NCI-H69 (cell line): ENCODE measurements at regions not wholly inside any gene's neighbourhood (a gene's known extent, or its start where the extent isn't known, plus 50 kb on each side); places are given as distances from the start of the nearest gene placed in this dataset.

Source experiments
- DNase-seq: peaks from one replicate; lab custom pipeline; 2025; lab: John Stamatoyannopoulos, UW

DNA sequence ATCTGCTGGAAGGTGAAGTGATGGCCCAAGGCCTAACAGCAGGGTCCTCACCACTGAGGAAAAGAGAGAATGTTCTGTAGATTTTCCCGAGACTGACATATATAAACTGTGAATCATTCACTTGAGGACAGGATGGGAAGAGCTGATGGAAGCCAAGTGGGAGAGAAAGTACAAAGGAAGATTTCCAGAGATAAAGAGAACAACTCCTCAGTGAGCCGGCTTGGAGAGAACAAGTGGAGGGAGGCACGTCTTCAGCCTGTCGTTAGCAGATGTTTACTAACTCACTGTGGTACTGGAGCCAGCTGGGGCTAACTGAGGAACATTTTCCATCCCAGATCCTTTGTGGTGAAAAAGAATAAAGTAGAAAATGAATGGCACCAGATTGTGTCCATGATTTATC is 552.9 kb upstream of the TNP1 start:
- no peak for DNase-seq

DNA sequence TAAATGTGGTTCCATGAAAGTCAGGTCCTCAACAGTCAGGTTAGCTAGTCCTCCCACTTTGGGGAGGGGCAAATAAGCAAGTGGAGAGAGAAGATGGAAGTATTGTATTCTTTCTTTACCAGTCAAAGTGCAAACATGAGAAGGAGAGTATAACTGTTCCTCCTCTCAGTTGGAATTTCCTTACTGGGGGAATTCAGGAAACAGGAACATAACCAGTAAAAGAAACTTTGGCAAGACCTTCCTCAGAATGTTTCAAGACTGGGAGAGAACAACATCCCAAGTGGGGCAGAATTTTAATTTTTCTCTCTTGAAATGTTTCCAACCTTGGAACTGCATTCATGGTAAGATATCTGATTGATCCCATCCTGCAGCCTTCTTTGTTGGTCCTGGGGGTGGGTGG is 552.4 kb upstream of the TNP1 start:
- no peak for DNase-seq

DNA sequence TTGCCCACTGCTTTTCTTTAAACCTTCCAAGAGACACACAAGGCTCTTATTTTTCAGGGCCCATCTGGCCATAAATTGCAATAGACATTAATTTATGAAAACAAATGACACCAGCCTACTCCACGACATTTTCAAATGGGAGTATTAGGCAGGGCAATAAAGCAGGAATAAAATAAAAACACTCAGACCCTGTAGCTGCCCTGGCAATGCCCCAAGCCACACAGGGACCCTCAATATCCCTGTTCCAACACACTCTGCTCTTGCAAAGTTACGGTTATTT is 550.8 kb upstream of the TNP1 start:
- DNase-seq = no peak

DNA sequence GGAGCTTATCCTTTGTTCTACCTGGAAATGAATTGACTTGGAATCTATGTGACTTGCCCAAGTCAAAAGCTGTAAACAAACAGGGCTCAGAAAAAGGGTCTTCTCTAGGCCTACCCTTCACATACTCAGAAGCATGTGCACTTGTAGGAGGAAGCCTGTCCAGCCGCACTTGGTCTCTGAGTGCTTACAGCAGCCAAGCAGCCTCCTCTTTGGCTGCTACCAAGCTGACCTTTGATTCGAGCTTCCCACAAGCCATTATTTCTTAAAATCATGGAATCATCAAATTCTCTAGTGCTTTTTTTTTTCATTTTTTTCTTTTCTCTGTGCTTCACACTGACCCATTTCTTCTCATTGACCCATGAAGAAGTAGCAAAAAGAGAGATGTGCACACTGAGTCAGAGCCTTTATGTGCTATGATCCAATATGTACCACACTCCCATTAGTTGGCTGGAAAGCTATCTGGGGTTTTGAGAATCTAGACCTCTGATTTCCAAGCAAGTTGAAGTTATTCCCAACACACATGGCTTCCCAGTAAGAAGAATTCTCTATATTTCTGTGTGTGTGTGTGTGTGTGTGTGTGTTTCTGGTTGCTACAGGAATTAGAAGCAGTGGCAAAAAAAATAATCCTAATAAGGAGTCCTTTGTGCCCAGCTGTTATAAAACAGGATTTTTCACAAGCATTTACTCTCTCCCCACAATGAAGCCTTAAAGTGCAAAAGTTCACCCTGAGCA is 550.3 kb upstream of the TNP1 start:
- no peak for DNase-seq

DNA sequence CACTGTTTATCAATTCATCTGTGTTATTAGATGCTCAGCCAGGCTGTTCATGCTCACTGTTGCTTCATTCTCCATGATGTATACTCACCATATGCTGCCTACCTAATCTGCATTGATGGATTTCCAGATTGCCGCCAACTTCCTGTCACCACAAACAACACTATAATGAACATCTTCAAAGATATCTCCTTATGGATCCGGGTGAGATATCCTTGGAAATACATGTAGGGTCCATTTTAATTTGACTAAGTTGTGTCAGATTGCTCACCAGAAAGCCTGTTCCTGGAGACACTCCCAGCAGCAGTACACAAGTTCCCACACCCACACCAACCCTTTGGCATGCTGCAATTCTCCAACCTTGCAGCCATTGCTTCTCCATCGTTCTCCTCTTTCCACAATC is 547.5 kb upstream of the TNP1 start:
- DNase-seq = peak; percentile 12

DNA sequence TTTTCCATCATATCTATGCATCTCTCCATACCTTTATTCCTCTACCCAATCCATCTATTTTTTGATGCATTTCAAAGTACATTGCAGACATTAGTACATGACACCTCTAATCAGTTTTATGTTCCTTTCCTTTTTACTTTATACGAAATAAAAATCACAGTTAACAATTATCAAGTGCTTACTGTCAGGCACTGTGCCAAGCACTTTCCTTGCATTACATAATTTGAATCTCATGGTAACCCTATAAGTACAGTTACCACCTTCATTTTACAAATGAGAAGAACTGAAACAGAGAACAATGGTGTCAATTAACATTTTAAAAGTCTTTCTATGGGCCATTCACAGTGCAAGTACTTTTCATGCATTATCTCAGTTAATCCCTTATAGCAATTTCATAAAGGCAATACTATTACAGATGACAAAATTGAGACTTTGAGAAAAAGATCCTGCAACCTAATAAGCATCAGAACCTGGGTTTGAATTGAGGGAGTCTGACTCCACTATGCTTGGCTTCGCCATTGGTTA is 544.4 kb upstream of the TNP1 start:
- DNase-seq = peak; percentile 8

DNA sequence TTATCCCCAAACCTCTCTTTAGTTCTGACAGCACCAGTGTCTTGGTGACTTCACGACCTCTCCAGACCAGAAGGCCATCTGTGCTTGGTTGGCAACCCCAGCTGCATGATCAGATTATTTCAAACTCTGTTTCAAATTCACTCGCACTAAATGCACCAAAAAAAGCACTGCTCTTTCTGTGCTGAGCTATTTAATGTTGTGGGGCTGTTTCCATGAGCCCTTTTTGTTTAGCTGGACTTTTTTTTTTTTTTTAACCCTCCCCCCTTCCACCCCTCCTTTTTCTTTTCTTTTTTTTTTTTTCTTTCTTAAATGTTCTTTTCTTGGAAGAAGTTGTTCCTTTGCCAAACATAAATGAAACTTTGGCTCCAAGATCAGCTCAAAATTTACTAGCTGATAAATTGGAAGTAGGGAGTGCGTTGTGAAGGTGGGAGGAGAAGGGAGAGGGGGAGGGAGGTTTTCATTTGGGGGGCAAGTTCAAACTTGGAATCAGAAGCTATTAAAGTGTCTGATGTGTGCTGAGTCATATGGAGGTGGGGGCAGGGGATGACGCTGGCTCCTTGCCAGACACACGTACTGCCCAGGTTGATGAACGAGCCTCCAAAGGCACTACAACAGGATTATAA is 543.0 kb upstream of the TNP1 start:
- peak; percentile 69 for DNase-seq

DNA sequence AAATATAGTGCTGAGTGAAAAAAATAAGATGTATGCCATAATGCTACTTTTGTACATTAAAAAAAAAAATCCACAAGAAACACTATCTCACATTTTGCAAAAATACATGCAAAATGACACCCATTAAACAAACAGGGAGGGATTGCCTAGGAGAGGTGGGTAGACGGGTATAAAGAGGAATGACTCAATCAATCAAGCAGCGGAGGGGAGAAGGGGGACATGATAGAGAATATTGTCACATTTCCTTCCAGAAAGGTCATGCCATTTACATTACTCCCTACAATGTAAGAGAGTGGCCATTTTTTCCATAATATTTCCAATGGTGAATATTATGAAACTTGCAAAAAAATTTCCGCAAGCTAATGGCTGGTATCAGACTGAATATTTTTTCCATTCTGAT is 542.3 kb upstream of the TNP1 start:
- DNase-seq = no peak

DNA sequence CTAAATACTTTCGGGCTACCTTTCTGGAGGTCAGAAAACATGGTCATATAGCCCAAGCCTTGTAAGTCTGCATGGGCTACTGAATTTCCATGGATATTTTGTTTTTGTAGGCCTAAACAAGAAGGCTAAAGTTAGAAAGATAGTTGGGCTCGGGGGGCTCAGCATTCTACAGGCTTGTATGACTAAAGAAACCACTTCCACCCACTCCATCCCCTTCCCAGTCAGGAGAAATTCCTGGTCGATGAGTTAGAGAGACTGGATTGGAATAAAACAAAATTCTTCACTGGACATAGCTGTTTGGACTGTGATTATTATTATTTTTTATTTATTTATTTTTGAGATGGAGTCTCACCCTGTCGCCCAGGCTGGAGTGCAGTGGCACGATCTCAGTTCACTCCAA is 539.4 kb upstream of the TNP1 start:
- DNase-seq = no peak

DNA sequence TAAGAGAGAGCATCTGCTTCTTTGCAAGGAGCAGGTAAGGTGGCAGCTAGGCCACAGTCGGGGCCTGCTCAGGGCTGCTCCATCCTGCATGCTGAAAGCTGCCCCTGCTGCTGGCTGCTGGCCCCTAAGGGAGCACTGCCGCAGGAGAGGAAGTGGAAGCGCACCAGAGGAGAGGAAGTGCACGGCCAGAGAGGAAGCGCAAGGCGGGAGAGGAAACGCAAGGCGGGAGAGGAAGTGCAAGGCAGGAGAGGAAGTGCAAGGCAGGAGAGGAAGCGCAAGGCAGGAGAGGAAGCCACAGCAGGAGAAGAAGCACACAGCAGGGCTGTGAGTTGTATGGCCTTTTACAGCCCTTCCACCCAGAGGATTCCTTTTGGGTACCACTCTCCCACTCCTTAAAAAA is 539.0 kb upstream of the TNP1 start:
- DNase-seq = no peak

DNA sequence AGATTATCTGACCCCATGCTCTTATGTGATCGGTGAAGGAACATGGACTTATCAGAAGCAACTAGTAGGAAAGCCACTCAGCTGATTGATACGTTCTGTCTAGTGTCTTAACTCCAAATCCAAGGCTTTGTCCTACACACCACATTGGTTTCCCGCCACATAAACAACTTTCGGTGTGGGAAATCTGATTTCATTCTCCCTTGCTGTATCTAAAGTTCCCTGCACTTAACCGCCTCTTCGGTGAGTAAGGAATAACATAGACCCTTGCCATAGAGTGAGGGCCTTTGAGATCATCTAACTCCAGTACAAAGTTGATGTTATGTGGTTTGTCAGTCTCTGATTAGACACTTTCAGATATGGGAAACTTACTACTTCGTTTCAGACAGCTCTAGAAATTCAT is 538.2 kb upstream of the TNP1 start:
- no peak for DNase-seq

DNA sequence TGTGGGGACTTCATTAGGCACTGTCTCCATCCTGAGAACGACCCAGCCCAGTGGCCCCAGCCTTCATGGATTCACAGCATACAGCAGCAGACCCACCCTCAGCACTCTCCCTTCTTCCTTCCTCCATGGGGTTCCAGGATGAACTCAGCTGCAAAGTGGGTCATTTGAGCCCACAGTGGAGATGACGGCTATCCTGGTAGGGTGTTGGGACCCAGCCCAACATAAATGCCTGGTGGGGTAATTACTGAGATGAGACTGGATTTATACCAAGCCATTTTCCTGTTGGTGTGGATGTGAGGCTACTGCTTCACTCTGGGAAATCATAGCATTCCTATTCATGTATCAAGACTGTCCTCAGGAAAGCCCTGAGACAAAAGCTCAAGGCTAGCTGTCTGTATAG is 536.7 kb upstream of the TNP1 start:
- no peak for DNase-seq

DNA sequence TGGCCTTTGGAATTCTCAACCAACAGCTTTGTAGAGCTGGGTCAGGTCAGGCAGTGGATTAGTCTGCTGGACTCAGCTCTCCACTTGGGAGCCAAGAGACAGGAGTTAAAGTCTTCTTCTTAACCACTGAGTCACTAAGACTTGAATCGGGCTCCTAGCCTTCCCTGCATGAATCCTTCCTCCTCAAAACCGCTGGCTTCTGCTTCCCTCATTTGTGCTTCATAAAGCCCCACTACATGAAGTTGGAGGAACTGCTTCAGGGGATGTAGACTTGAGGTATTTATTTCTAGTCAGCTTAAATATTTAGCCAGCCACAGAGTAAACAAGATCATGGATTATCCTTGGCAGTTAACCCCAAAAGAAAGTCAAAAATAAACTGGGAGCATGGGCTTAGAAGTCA is 536.3 kb upstream of the TNP1 start:
- DNase-seq = no peak

DNA sequence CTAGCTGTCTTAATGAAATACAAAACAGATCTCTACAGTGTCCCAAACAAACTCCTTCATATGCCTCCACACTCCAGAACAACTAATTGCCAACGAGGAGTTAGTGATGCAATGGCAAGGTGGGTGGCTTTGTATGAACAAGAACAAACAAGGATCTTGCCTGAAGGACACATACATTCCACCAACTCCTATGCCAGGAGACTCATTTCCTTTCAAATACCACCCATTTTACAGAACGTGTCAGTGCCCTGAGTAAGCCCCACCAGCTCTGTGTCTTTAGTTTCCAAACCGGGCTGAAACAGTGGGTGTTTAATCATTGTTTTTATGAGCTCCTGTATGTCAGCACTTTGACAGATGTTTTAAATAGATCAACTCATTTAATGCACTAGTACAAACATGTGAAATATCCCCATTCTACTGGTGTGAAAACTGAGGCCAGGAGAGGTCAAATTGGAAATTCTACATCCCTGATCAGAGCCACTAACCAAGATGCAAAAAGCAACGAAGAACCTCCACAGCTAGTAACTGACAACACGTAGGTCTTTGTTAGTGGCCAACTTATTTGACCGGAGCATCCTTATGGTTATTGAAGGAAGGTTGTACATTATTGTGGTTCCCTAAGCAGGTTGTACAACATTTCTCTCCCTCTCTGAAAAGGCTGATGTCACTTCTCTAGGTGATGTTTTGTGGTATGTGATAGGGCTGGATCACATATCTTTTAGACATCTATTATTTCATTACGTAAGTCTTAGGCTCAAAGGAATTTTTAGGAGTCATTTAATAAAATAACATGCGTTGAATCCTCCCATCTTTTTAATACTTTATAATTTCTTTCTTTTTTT is 534.9 kb upstream of the TNP1 start:
- no peak for DNase-seq

DNA sequence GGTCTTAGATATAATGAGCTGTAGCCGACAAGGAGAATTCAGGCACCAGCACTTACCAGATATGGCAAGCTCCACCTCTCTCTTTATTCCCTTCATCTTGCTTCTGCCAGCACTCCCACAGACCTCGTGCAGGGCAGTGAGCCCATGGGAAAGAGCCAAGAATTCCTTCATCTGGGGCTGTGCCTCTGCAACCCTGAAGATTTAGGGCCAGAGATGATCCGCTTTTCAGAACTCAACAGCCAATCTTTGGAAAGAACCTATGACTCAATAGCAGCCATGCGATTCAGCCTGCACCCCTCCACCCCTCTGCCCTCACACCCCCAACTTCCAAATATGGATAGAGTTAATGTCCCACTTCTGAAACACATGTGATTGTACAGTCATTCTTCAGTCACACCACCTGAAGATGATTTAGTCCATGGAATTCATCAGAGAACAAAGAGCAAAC is 533.7 kb upstream of the TNP1 start:
- no peak for DNase-seq

DNA sequence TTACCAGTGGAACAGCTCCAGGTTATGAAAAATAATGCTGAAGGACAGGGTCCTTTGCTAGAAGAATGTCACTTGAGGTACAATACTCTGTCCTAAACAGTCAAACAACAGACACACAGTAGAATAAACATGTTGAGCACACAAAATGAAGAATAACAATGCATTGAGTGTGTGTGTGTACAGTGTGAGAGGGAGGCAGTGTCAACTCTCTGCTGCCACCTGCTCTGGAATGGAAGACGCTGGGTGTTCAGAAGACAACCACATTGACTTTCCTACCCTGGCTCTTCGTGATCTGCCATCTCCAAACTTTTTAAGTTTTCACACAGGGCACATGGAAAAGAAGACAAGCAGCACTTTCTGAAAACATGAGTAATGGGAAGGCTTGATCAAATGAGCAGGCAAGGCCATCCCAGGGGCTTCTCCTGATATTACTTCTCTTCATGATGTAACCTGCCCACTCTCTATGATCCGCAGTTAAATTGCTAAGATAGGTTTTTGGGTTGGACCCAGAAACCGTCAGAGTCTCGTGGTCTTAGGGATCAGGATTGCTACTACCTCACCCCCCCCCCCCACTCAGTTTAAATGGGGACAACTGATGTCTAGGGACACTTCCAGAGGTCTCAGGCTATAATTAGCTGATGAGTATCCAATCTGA is 533.2 kb upstream of the TNP1 start:
- DNase-seq = no peak

DNA sequence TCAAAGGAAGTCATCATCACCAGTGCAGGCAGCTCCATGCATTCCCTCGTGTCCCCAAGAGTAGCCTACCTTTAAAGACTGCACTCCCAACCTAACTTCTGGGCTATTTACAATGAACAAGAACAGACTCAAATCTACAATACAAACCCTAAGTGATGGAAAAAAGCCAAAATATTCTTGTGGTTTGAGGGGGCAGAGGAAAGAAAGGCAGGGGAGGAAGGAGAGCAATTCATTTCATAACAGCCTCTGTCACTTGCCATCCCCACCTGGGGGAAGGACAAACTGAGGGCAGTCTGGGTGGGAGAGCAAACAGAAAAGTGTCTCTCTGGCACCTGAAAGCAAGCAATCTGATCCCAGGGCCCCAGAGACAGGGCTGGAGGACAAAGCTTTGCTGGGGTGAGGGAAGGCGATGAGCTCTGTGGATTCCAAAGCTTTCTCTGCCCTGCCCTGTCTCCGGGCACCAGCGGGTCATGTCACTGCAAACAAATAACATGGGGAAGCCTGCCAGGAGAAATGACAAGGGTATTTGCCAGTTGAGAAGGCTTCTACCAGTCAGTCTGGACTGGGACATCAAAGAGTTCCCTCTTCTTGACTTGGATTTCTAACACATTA is 528.0 kb upstream of the TNP1 start:
- DNase-seq = peak; percentile 65

DNA sequence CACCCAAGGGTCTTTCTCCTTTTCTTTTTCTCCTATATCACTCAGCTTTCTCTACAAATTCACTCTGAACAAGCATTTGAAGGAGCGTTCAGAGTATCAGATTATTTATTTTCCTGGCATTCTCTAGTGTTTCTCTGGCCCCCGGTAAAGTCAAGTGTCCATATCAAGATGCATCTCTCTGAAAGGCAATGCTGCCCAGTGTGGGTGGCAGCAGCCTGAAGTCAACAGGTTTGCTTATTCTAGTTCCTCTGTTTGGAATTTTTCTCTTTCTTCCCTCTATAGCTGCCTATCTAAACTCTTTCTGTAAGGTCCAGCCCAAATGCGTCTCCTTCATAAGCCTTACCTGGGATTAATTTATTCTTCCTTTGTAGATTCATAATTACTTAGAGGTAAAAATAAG is 526.2 kb upstream of the TNP1 start:
- no peak for DNase-seq

DNA sequence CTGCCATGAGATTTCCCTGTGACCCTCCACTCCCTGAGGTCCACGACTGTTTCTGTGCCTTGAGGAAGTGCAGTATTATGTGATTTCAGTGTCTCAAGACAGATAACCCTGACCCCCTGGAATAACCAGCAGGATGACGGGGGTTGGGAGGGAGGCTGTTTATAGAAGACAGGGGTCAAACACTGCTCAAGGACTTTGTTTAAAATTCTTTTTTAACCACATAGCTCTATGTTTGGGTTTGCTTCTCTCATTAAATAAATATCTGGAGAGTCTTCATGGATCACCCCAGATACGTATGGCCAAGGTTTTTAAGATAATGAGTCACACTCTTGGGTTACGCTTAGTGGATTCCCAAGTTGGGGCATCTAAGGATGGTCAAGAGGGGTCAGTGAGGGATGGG is 523.8 kb upstream of the TNP1 start:
- DNase-seq = no peak

DNA sequence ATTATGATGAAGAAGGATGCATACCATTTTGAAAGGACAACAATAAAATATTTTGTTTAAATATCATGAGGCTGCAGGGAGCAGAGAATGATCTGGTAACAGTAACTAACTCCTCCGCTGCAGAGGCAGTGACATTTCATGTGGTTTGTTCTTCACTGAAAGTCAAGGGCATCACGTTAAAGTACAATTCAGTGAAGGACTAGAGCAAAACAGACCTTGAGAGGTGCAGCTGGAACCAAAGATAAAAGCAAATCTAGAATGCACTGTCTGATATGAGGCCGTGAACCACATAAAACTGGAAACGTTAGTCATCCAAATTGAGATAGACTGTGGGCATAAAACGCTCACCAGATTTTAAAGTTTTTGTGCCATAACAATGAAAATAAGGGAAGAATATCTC is 522.9 kb upstream of the TNP1 start:
- DNase-seq = no peak

DNA sequence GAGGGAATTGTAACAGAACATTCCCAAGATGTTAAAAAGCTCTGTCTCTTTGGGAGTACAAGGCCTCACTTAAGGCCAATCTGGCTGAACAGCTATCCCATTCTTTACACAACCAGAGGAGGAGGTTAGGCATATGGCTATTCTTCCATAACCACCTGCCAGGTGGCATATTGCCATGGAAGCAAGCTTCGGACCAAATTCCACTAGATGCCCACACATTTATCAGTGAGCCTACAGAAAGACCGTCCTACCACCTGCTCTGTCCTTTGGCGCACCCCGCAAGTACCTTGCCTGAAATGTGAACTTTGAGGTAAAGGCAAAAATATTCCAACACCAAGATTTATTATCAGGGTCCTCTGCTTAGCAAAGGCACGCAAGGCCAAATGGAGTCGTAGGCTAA is 519.9 kb upstream of the TNP1 start:
- DNase-seq = no peak

DNA sequence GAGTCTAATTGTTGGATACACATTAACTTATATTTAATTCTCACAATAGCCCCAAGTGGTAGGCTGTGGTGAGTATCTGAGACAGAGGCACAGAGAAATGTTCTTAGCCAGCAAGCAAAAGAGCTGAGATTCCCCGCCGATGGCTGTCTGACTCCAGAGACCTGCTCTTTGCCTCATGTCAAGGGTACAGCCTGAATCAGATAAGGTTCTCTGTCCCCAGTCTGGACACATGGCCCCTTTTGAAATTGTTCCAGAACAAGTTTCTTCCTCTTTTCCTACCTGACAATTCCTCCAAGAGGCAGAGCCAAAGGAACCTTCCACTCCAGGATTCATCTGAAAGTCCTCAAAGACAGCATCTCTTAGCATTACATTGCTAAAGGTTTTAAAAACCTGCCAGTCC is 512.9 kb upstream of the TNP1 start:
- no peak for DNase-seq
